AG04449 (cell line): ENCODE measurements at regions not wholly inside any gene's neighbourhood (a gene's known extent, or its start where the extent isn't known, plus 50 kb on each side); places are given as distances from the start of the nearest gene placed in this dataset.

Source experiments
- CTCF ChIA-PET: fragments of 350-600 bp; formaldehyde crosslinking; extraction: SDS; loops from one replicate; lab custom pipeline; 2021; ENCODE audit warnings: antibody characterized with exemption; lab: Yijun Ruan, JAX
- POLR2A ChIA-PET: fragments of 400-600, 350-600 bp; formaldehyde crosslinking; extraction: SDS; loops from one replicate; lab custom pipeline; 2020; ENCODE audit warnings: antibody characterized with exemption, inconsistent platforms; lab: Yijun Ruan, JAX
- DNase-seq: peaks from one replicate; pipeline ENCODE4 v3.0.0-alpha.2; 2010; ENCODE audit warnings: low read depth, low spot score
- H3K4me3 ChIP-seq: 2 replicates; pipeline ENCODE4 v1.5.1; 2011; ENCODE audit warnings: low read depth, mild to moderate bottlenecking, control low read depth, low read length
- TF ChIP-seq, protein P1 (sequence below): IDR thresholded peaks from one replicate; pipeline ENCODE4 v1.5.1; 2011; ENCODE audit warnings: mild to moderate bottlenecking, moderate library complexity, low read length, control low read depth, inconsistent platforms; ENCODE audit not compliant: insufficient read depth; ENCODE audit errors: missing control alignments

GRCh38 chr5:124274949-124275348, 471.5 kb downstream of the ZNF608 start:
- ChIA-PET CTCF (interaction anchor here (1.0 kb wide), 1 partner anchor 12 kb away, joined by 3 read pairs; no protein-coding TSS in a partner anchor), POLR2A (no interaction called here)
- TF ChIP-seq, protein P1, sequence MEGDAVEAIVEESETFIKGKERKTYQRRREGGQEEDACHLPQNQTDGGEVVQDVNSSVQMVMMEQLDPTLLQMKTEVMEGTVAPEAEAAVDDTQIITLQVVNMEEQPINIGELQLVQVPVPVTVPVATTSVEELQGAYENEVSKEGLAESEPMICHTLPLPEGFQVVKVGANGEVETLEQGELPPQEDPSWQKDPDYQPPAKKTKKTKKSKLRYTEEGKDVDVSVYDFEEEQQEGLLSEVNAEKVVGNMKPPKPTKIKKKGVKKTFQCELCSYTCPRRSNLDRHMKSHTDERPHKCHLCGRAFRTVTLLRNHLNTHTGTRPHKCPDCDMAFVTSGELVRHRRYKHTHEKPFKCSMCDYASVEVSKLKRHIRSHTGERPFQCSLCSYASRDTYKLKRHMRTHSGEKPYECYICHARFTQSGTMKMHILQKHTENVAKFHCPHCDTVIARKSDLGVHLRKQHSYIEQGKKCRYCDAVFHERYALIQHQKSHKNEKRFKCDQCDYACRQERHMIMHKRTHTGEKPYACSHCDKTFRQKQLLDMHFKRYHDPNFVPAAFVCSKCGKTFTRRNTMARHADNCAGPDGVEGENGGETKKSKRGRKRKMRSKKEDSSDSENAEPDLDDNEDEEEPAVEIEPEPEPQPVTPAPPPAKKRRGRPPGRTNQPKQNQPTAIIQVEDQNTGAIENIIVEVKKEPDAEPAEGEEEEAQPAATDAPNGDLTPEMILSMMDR: no peak
- H3K4me3 ChIP-seq: no peak overlapping the region
- DNase-seq: no peak

DNA sequence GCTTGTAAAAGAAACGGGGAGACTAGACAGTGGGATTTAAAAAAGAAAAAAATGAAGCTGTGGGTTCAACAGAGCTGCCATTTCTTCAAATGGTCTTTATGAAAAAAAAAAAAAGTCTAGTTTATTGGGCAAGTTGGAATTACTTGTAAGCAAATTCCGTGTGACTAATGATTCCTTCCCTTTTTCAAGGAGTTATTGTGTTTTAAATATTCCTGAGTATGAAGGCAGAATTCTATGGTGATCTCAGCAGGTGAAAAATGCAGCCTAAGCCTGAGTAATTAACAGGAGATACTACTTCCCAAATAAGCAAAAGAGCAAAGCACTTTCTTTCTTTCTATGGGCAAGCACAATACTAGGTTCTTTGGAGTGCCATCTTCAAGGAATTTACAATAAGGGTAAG, 481.9 kb downstream of the ZNF608 start:
- TF ChIP-seq, protein P1: no peak
- no peak for DNase-seq
- CTCF ChIA-PET: no interaction called here
- POLR2A ChIA-PET: no interaction called here
- no peak overlapping the region for H3K4me3 ChIP-seq

DNA sequence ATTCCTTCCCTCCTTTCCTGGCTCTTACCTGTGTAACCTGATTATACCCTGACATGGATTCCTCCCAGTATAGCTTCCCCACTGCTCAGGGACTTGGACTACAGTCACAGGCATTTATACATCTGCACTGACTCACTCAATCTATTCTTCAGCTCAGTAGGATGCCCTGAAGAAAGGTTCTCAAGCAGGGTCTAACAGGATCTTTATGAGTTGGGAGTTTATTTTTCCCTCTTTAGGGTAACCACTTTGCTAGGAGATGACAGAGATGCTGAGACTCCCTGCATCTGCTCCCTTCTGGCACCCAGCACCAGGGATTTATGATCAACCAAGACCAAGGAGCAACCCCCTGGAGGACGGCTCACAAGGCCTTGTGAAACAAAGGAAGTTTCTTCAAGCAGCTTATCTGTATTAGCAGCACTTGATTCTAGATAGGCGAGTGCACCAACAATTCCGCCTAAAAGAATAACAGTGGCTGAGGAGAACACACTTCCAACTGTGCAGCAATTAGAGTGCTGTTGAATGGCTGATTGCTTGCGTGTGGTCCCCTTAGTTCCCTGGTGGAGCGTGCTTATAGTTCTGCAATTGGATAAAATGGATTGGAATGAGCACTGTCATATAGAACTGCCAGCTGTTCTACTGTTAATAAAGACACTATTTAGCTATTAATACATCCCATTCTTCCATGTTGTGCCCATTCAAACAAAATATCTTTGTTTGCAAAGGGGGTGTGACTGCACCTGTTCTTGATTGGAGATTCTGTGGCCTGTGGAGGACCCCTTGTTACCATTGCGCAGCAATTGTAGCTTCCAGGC, 482.6 kb downstream of the ZNF608 start:
- POLR2A ChIA-PET: no interaction called here
- CTCF ChIA-PET: interaction anchor here (1.2 kb wide), 1 partner anchor 10 kb away, joined by 3 read pairs; no protein-coding TSS in a partner anchor
- TF ChIP-seq, protein P1: no peak
- no peak for DNase-seq
- H3K4me3 ChIP-seq: no peak overlapping the region

GRCh38 chr5:124262991-124263571, 483.4 kb downstream of the ZNF608 start:
- CTCF ChIA-PET: interaction anchor here (1.2 kb wide), 1 partner anchor 11 kb away, joined by 3 read pairs; no protein-coding TSS in a partner anchor

DNA sequence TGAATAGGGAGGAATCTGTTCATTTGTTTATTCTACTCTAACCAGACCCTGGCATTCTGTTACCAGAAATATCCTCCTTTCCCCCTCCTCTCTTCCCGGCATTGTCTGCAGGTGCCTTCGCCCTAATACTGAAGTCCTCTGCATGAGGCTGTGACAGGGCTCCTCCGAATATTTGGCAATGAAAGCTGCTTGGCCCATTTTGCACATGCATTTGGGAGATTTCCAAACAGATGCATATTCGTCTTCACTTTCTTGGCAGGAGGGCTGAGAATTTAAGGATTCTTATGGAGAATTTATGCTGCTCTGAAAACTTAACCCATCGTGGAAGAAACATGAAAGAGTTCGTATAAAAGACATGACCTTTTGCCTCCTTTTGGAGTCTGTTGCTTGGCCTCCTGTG, 484.0 kb downstream of the ZNF608 start:
- ChIA-PET POLR2A (no interaction called here), CTCF (no interaction called here)
- DNase-seq: no peak
- TF ChIP-seq, protein P1: no peak
- H3K4me3 ChIP-seq: no peak overlapping the region

More at GRCh38 chr5:124262991-124263571, 483.4 kb downstream of the ZNF608 start:
- POLR2A ChIA-PET: no interaction called here
- no peak overlapping the region for H3K4me3 ChIP-seq
- no peak for DNase-seq
- TF ChIP-seq, protein P1: no peak

- ChIA-PET CTCF (no interaction called here), POLR2A (no interaction called here)
- no peak overlapping the region for H3K4me3 ChIP-seq
- no peak for DNase-seq
- TF ChIP-seq, protein P1: no peak
Measured at GRCh38 chr5:124261848-124262247, 484.6 kb downstream of the ZNF608 start.
